PFSK-1 (cell line): ENCODE measurements at regions not wholly inside any gene's neighbourhood (a gene's known extent, or its start where the extent isn't known, plus 50 kb on each side); places are given as distances from the start of the nearest gene placed in this dataset.

Experiments used
- POLR2AphosphoS5 ChIP-seq: IDR thresholded peaks from 2 replicates; pipeline ENCODE4 v1.6.1; 2012; ENCODE audit warnings: low read depth, mild to moderate bottlenecking, control low read depth, low read length, moderate library complexity
- TF ChIP-seq, protein P1 (sequence below), 2 experiments: IDR thresholded peaks; 2 replicates each; pipeline versions ENCODE4 v1.6.1 to v1.8.0; 2011 to 2012; ENCODE audit warnings: low read depth in 2 of 2, low read length in 2 of 2, control low read depth in 1 of 2, inconsistent platforms in 1 of 2, mild to moderate bottlenecking in 1 of 2, moderate library complexity in 1 of 2; ENCODE audit not compliant: insufficient read depth in 1 of 2

DNA sequence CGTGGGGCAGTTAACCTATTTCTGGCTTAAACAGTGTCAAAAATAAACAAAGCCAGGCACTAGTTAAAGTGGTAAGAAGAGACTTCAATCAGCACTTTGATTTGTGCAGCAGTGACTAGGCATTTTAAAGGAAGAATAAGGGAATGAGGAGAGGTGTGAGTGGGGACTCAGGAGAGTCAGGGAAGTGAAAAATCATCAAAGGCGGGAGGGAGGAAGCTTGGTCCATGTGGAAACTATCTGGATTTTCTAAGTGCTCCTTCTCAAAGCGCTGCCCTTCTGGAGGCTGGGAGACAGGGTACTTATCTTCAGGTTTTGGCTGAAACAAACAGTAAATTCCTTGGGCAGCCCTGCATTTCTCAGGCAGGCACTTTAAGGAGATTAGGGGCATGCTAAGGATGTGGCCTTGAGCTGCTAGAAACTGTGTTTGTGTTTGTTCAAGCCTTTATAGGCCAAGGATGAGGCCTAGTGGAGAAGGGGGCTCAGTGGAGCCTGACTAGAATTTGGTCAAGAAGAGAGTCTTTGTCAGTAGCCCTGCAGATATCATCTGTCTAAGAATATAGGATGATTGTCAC lies 486.5 kb downstream of the SIPA1L2 start:
- no peak for TF ChIP-seq POLR2AphosphoS5
- TF ChIP-seq, protein P1, sequence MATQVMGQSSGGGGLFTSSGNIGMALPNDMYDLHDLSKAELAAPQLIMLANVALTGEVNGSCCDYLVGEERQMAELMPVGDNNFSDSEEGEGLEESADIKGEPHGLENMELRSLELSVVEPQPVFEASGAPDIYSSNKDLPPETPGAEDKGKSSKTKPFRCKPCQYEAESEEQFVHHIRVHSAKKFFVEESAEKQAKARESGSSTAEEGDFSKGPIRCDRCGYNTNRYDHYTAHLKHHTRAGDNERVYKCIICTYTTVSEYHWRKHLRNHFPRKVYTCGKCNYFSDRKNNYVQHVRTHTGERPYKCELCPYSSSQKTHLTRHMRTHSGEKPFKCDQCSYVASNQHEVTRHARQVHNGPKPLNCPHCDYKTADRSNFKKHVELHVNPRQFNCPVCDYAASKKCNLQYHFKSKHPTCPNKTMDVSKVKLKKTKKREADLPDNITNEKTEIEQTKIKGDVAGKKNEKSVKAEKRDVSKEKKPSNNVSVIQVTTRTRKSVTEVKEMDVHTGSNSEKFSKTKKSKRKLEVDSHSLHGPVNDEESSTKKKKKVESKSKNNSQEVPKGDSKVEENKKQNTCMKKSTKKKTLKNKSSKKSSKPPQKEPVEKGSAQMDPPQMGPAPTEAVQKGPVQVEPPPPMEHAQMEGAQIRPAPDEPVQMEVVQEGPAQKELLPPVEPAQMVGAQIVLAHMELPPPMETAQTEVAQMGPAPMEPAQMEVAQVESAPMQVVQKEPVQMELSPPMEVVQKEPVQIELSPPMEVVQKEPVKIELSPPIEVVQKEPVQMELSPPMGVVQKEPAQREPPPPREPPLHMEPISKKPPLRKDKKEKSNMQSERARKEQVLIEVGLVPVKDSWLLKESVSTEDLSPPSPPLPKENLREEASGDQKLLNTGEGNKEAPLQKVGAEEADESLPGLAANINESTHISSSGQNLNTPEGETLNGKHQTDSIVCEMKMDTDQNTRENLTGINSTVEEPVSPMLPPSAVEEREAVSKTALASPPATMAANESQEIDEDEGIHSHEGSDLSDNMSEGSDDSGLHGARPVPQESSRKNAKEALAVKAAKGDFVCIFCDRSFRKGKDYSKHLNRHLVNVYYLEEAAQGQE (IDR thresholded peaks at IDR 0.05; ENCODE audit: insufficient read depth in 1 of 2, low read depth in 2 of 2, low read length in 2 of 2) = no peak
